NB4 (cell line): ENCODE measurements at regions not wholly inside any gene's neighbourhood (a gene's known extent, or its start where the extent isn't known, plus 50 kb on each side); places are given as distances from the start of the nearest gene placed in this dataset.

Experiments used
- DNase-seq: peaks from one replicate; pipeline ENCODE4 v3.0.0; 2010; ENCODE audit warnings: low read depth
- H3K4me3 ChIP-seq: one replicate; pipeline ENCODE4 v1.5.1; 2011; ENCODE audit warnings: mild to moderate bottlenecking, low read depth, low read length, moderate library complexity
- CTCF ChIP-seq: IDR thresholded peaks from one replicate; pipeline ENCODE4 v1.5.1; 2012; ENCODE audit warnings: low read depth, low read length
- MAX ChIP-seq: IDR thresholded peaks from 2 replicates; pipeline ENCODE4 v1.6.1; 2011; ENCODE audit warnings: low read depth, low read length
- MYC ChIP-seq: IDR thresholded peaks from 2 replicates; pipeline ENCODE4 v1.6.1; 2011; ENCODE audit warnings: low read depth, low read length
- POLR2A ChIP-seq: IDR thresholded peaks from 2 replicates; pipeline ENCODE4 v1.6.1; 2011; ENCODE audit warnings: mild to moderate bottlenecking; ENCODE audit not compliant: insufficient read length; ENCODE audit errors: extremely low read depth

- DNase-seq = no peak
- no peak overlapping the region for H3K4me3 ChIP-seq
- TF ChIP-seq CTCF (no peak), POLR2A (no peak), MYC (no peak), MAX (no peak)
Observed at GRCh38 chr2:150020221-150020620, 432.6 kb upstream of the MMADHC start.

GRCh38 chr2:150019063-150019462 is 431.5 kb upstream of the MMADHC start:
- no peak for DNase-seq
- TF ChIP-seq MAX (no peak), POLR2A (no peak)
- H3K4me3 ChIP-seq = no peak overlapping the region

GRCh38 chr2:150012986-150013385 is 425.4 kb upstream of the MMADHC start:
- no peak for DNase-seq
- H3K4me3 ChIP-seq = no peak overlapping the region
- TF ChIP-seq MAX (no peak), POLR2A (no peak), CTCF (no peak), MYC (no peak)

- DNase-seq = no peak
- no peak for TF ChIP-seq POLR2A
- no peak for TF ChIP-seq MYC
- no peak for TF ChIP-seq MAX
- no peak for TF ChIP-seq CTCF
- H3K4me3 ChIP-seq = no peak overlapping the region
Observed at GRCh38 chr2:150011161-150011730, 423.7 kb upstream of the MMADHC start.

DNA sequence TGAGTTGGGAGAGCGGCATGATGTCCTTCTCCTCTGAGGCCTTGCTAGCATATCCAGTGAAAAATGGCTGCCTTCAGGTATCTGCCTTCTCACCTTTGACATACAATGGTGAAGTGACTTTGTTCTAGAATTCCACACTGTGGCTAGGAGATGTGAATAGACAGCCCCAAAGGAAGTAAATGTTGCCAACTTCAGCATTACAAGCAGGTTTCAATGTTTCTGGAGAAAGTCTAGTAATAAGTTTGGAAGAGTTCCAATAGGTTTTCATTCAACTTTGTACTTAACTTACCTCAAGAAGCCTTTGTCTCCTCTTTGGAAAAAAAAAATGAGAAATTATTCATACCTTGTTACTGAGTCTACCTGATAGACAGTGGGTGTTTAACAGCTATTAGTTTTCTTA is 421.3 kb upstream of the MMADHC start:
- no peak for DNase-seq
- TF ChIP-seq POLR2A (no peak), MYC (no peak), MAX (no peak), CTCF (no peak)
- H3K4me3 ChIP-seq = no peak overlapping the region

DNA sequence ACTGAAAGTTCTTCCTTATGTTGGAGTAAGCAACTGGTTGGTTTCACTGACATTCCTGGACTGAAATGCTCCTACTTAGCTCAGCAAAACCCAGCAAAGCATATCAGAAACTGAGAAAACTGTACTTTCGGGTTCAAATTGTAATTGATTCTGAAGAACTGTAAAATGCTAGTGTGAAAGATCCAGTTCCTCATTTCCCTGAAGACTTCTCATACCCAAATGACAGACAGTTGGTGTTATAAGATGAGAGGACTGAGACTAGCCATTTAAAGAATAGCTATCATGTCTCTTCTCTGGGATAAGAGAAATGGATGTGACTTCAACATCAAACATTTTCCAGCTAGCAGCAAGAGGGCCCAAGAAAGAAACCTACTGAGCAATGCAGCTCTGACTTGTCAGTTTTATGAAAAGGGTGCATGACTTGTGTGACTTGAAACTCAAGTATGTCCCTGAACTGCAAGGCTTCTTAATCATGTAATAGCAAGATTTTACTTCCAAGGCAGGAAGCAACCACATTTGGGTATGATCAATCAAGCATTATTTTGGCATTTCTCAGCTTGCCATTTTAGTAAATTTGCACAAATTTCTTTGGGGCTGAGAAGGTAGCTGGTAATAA is 420.3 kb upstream of the MMADHC start:
- no peak for TF ChIP-seq MAX
- no peak for TF ChIP-seq CTCF
- TF ChIP-seq MYC = no peak
- no peak for TF ChIP-seq POLR2A
- no peak overlapping the region for H3K4me3 ChIP-seq
- no peak for DNase-seq
